ENCODE measurements at regions not wholly inside any gene's neighbourhood (a gene's known extent, or its start where the extent isn't known, plus 50 kb on each side); places are given as distances from the start of the nearest gene placed in this dataset.

DNA sequence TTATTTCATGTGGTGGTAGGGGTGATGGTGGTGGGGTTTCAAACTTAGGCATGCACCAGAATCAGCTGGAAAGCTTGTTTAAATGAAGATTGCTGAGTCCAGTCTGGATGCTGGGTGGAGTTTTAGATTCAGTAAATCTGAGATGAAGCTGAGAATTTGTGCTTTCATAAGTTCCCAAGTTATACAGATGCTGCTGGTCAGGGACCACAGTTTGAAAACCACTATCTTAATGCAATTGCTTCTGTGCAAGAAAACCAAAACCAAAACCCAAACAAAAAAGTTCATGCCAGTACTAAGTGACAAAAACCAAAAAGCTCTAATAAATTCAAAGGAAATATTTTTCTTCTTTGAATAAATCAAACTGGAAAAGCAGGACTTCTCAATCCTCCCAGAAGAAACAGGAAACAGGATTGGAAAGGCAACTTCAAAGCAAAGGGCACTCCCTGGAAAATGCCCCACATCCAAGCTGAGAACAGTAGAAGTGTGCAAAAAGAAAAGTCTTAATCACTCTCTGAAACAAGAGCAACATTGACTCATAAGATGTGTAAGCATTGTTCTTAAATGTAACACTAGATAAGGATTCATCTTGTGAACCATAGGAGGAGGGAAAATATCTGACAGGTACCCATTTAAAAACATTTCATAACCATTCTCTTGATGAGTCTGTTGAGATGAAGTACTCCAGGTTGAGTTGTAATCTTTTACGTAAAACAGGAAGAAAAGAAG, 481.5 kb upstream of the HSF2 start:
- Histone ChIP-seq H3F3A (ENCODE audit: control insufficient read depth, insufficient read depth) (no peaks in the 10 kb centered on the region), H3K36me3 (ENCODE audit: control insufficient read depth, low read length) (no peaks in the 10 kb centered on the region), H3K4me3 (ENCODE audit: low read length) (no peak overlapping the region), H3K9me2 (replicated peaks; ENCODE audit: control insufficient read depth, low read length) (no peaks in the 10 kb centered on the region), H3K27me3 (ENCODE audit: control insufficient read depth, low read length) (no peaks in the 10 kb centered on the region), H3K27ac (ENCODE audit: low read depth, low read length) (no peak overlapping the region), H4K20me1 (ENCODE audit: control insufficient read depth, insufficient read depth, low read depth, low read length) (no peaks in the 10 kb centered on the region), H3K9me3 (ENCODE audit: control insufficient read depth, insufficient read depth, low read length) (no peaks in the 10 kb centered on the region), H3K79me2 (ENCODE audit: control insufficient read depth, low read length) (no peaks in the 10 kb centered on the region), H3K4me1 (ENCODE audit: control insufficient read depth, low read length) (no peaks in the 10 kb centered on the region), H3K4me2 (ENCODE audit: low read length) (no peak overlapping the region)
- TF ChIP-seq EZH2phosphoT487 (IDR thresholded peaks at IDR 0.05; ENCODE audit: borderline replicate concordance, low read length): no peak
- TF ChIP-seq, protein P1, sequence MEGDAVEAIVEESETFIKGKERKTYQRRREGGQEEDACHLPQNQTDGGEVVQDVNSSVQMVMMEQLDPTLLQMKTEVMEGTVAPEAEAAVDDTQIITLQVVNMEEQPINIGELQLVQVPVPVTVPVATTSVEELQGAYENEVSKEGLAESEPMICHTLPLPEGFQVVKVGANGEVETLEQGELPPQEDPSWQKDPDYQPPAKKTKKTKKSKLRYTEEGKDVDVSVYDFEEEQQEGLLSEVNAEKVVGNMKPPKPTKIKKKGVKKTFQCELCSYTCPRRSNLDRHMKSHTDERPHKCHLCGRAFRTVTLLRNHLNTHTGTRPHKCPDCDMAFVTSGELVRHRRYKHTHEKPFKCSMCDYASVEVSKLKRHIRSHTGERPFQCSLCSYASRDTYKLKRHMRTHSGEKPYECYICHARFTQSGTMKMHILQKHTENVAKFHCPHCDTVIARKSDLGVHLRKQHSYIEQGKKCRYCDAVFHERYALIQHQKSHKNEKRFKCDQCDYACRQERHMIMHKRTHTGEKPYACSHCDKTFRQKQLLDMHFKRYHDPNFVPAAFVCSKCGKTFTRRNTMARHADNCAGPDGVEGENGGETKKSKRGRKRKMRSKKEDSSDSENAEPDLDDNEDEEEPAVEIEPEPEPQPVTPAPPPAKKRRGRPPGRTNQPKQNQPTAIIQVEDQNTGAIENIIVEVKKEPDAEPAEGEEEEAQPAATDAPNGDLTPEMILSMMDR (IDR thresholded peaks at IDR 0.05; ENCODE audit: low read depth, low read length, poor library complexity, severe bottlenecking): no peak

DNA sequence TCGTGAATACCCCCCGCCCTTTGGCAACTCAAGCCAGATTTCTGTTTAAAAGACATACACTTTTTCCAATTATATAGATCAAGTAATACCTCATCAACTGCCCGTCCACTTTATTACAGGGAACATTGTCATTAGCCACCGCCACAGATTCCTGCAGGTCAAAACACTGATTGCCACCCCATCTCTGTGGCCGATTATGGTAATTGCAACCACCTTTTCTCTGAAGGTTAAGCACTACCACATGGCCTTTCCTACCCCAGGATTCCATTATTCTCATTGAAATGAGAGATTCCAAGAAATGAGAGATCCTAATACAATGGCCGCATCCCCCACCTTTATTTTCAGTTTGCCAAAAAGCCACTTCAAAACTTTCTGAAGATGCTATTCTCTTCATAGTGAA, 478.8 kb upstream of the HSF2 start:
- no peaks in the 10 kb centered on the region for H3K9me2 ChIP-seq (replicated peaks; ENCODE audit: control insufficient read depth, low read length)
- no peak overlapping the region for H3K4me2 ChIP-seq (ENCODE audit: low read length)
- H3K4me3 ChIP-seq (ENCODE audit: low read length): no peak overlapping the region
- no peaks in the 10 kb centered on the region for H3K79me2 ChIP-seq (ENCODE audit: control insufficient read depth, low read length)
- TF ChIP-seq, protein P1 (IDR thresholded peaks at IDR 0.05; ENCODE audit: low read depth, low read length, poor library complexity, severe bottlenecking): no peak
- no peak for TF ChIP-seq EZH2phosphoT487 (IDR thresholded peaks at IDR 0.05; ENCODE audit: borderline replicate concordance, low read length)
- no peaks in the 10 kb centered on the region for H3K27me3 ChIP-seq (ENCODE audit: control insufficient read depth, low read length)
- H4K20me1 ChIP-seq (ENCODE audit: control insufficient read depth, insufficient read depth, low read depth, low read length): no peaks in the 10 kb centered on the region
- H3K27ac ChIP-seq (ENCODE audit: low read depth, low read length): no peak overlapping the region
- no peaks in the 10 kb centered on the region for H3F3A ChIP-seq (ENCODE audit: control insufficient read depth, insufficient read depth)
- H3K36me3 ChIP-seq (ENCODE audit: control insufficient read depth, low read length): no peaks in the 10 kb centered on the region
- H3K9me3 ChIP-seq (ENCODE audit: control insufficient read depth, insufficient read depth, low read length): no peaks in the 10 kb centered on the region
- no peaks in the 10 kb centered on the region for H3K4me1 ChIP-seq (ENCODE audit: control insufficient read depth, low read length)

DNA sequence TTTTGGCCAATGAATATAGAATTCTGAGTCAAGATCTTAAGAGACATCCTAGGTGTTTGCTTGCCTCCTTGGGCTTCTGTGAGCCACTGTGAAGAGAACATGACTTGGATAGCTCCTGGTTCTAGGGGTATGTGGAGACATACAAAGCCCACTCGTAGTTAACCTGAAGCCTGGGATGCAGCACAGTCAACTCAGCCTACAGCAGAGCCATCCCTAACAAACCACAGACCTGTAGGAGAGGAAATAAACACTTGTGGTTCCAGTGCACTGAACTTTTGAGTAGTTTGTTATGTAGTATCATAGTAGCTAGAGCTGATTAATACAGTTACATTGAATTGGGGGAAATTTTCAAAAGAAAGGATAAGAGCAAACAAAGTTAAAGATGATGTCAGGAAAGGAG, 474.4 kb upstream of the HSF2 start:
- H3K4me1 ChIP-seq (ENCODE audit: control insufficient read depth, low read length): no peaks in the 10 kb centered on the region
- H3K27ac ChIP-seq (ENCODE audit: low read depth, low read length): no peak overlapping the region
- no peaks in the 10 kb centered on the region for H3K9me3 ChIP-seq (ENCODE audit: control insufficient read depth, insufficient read depth, low read length)
- no peaks in the 10 kb centered on the region for H3F3A ChIP-seq (ENCODE audit: control insufficient read depth, insufficient read depth)
- no peaks in the 10 kb centered on the region for H3K36me3 ChIP-seq (ENCODE audit: control insufficient read depth, low read length)
- no peak overlapping the region for H3K4me3 ChIP-seq (ENCODE audit: low read length)
- H4K20me1 ChIP-seq (ENCODE audit: control insufficient read depth, insufficient read depth, low read depth, low read length): no peaks in the 10 kb centered on the region
- H3K9me2 ChIP-seq (replicated peaks; ENCODE audit: control insufficient read depth, low read length): no peaks in the 10 kb centered on the region
- no peak overlapping the region for H3K4me2 ChIP-seq (ENCODE audit: low read length)
- no peaks in the 10 kb centered on the region for H3K79me2 ChIP-seq (ENCODE audit: control insufficient read depth, low read length)
- TF ChIP-seq EZH2phosphoT487 (IDR thresholded peaks at IDR 0.05; ENCODE audit: borderline replicate concordance, low read length): no peak
- TF ChIP-seq, protein P1 (IDR thresholded peaks at IDR 0.05; ENCODE audit: low read depth, low read length, poor library complexity, severe bottlenecking): no peak
- no peaks in the 10 kb centered on the region for H3K27me3 ChIP-seq (ENCODE audit: control insufficient read depth, low read length)

Data from DOHH2 (cell line).